Lower leg skin (tissue), 3 donors: ENCODE measurements at regions not wholly inside any gene's neighbourhood (a gene's known extent, or its start where the extent isn't known, plus 50 kb on each side); places are given as distances from the start of the nearest gene placed in this dataset.
"Not testable (repeated sequence)": the region's sequence is repeated elsewhere in the genome, so short reads cannot be mapped to it uniquely, and the experiment has no call there.

Experiments
- CTCF ChIP-seq, 3 donors: fragments of 450-650 bp; IDR thresholded peaks; one replicate each; pipeline ENCODE4 v1.5.1; 2016; ENCODE audit warnings: antibody characterized with exemption in 3 of 3, mild to moderate bottlenecking in 3 of 3, moderate library complexity in 2 of 3
- POLR2A ChIP-seq, 2 donors: fragments of 450-650 bp; IDR thresholded peaks; one replicate each; pipeline ENCODE4 v1.6.1; 2016 to 2017; ENCODE audit warnings: antibody characterized with exemption in 2 of 2, mild to moderate bottlenecking in 1 of 2, moderate library complexity in 1 of 2

GRCh38 chr17:20665103-20665955, 85.8 kb downstream of the CDRT15L2 start:
- TF ChIP-seq POLR2A, CTCF (IDR thresholded peaks at IDR 0.05): not testable (repeated sequence)
